GM23248 (cell line): ENCODE measurements at regions not wholly inside any gene's neighbourhood (a gene's known extent, or its start where the extent isn't known, plus 50 kb on each side); places are given as distances from the start of the nearest gene placed in this dataset.

Source experiments
- EZH2 ChIP-seq: fragments of 200-600 bp; sonication (generic); IDR thresholded peaks from 2 replicates; pipeline ENCODE4 v1.6.1; 2018; ENCODE audit warnings: antibody characterized with exemption, mild to moderate bottlenecking; ENCODE audit not compliant: insufficient read depth, poor library complexity, severe bottlenecking
- EZH2phosphoT487 ChIP-seq: fragments of 200-600 bp; sonication (generic); IDR thresholded peaks from 2 replicates; pipeline ENCODE4 v1.6.1; 2018; ENCODE audit warnings: antibody characterized with exemption, moderate library complexity, mild to moderate bottlenecking, low read depth; ENCODE audit not compliant: insufficient read depth

DNA sequence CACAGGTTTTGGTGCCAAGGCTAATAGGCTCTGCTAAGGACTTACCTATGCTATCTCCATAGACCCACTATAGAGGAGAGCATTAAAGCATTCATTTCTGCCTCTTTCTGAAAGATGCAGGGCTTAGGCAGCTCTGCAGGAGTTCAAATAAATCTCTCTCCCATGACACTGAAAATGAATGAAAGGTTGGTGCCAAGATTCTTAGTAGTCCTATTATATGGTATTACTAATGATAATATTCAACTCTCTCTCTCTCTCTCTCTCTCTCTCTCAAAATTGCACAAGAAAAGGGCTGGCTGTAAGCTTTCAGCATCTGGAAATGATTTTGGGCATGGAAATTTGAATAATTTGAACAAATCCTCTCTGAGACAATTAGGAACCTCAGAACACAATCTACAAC is 433.7 kb downstream of the MBD2 start:
- TF ChIP-seq EZH2phosphoT487 (no peak), EZH2 (no peak)
